ENCODE measurements at regions not wholly inside any gene's neighbourhood (a gene's known extent, or its start where the extent isn't known, plus 50 kb on each side); places are given as distances from the start of the nearest gene placed in this dataset.

GRCh38 chr1:8107897-8108296 is 81.8 kb upstream of the ERRFI1 start:
- TF ChIP-seq POLR2AphosphoS5 (IDR thresholded peaks at IDR 0.05) (no peak), POLR2A (IDR thresholded peaks at IDR 0.05) (no peak), EP300 (IDR thresholded peaks at IDR 0.05) (no peak)
- TF ChIP-seq, protein P1, sequence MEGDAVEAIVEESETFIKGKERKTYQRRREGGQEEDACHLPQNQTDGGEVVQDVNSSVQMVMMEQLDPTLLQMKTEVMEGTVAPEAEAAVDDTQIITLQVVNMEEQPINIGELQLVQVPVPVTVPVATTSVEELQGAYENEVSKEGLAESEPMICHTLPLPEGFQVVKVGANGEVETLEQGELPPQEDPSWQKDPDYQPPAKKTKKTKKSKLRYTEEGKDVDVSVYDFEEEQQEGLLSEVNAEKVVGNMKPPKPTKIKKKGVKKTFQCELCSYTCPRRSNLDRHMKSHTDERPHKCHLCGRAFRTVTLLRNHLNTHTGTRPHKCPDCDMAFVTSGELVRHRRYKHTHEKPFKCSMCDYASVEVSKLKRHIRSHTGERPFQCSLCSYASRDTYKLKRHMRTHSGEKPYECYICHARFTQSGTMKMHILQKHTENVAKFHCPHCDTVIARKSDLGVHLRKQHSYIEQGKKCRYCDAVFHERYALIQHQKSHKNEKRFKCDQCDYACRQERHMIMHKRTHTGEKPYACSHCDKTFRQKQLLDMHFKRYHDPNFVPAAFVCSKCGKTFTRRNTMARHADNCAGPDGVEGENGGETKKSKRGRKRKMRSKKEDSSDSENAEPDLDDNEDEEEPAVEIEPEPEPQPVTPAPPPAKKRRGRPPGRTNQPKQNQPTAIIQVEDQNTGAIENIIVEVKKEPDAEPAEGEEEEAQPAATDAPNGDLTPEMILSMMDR (IDR thresholded peaks at IDR 0.05) = no peak

Measured in sigmoid colon (tissue), 4 donors.